ENCODE measurements at regions not wholly inside any gene's neighbourhood (a gene's known extent, or its start where the extent isn't known, plus 50 kb on each side); places are given as distances from the start of the nearest gene placed in this dataset.

DNA sequence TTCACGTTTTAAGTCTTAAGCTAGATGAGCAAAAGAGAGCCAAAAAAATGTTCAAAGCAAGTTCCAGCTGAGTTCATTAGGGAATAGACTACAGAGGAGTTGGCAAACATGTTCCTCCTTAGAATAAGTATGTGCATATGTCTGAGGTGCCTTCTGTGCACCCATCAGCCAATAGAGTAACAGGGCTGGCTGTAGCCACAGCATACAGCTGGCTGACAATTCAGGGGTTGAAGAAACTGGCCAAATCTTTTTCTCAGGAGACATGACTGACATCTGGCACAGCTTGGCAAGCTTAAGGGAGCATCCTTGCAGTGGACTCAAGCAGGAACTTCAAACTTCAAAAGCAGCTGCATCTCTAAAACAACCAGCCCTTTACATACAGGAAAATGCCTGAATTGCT, 414.8 kb upstream of the PCDH20 start:
- Histone ChIP-seq H3K79me2 (ENCODE audit: control insufficient read depth, low read length) (no peaks in the 10 kb centered on the region), H4K20me1 (ENCODE audit: control insufficient read depth, insufficient read depth, low read depth, low read length) (no peaks in the 10 kb centered on the region), H3K9me3 (ENCODE audit: control insufficient read depth, insufficient read depth, low read length) (no peaks in the 10 kb centered on the region), H3K4me3 (ENCODE audit: low read length) (no peak overlapping the region), H3K9me2 (replicated peaks; ENCODE audit: control insufficient read depth, low read length) (no peaks in the 10 kb centered on the region), H3K27me3 (ENCODE audit: control insufficient read depth, low read length) (no peaks in the 10 kb centered on the region), H3K4me2 (ENCODE audit: low read length) (no peak overlapping the region), H3K27ac (ENCODE audit: low read depth, low read length) (no peak overlapping the region), H3K36me3 (ENCODE audit: control insufficient read depth, low read length) (no peaks in the 10 kb centered on the region), H3F3A (ENCODE audit: control insufficient read depth, insufficient read depth) (no peaks in the 10 kb centered on the region), H3K4me1 (ENCODE audit: control insufficient read depth, low read length) (no peaks in the 10 kb centered on the region)
- TF ChIP-seq, protein P1, sequence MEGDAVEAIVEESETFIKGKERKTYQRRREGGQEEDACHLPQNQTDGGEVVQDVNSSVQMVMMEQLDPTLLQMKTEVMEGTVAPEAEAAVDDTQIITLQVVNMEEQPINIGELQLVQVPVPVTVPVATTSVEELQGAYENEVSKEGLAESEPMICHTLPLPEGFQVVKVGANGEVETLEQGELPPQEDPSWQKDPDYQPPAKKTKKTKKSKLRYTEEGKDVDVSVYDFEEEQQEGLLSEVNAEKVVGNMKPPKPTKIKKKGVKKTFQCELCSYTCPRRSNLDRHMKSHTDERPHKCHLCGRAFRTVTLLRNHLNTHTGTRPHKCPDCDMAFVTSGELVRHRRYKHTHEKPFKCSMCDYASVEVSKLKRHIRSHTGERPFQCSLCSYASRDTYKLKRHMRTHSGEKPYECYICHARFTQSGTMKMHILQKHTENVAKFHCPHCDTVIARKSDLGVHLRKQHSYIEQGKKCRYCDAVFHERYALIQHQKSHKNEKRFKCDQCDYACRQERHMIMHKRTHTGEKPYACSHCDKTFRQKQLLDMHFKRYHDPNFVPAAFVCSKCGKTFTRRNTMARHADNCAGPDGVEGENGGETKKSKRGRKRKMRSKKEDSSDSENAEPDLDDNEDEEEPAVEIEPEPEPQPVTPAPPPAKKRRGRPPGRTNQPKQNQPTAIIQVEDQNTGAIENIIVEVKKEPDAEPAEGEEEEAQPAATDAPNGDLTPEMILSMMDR (IDR thresholded peaks at IDR 0.05; ENCODE audit: low read depth, low read length, poor library complexity, severe bottlenecking): no peak

DNA sequence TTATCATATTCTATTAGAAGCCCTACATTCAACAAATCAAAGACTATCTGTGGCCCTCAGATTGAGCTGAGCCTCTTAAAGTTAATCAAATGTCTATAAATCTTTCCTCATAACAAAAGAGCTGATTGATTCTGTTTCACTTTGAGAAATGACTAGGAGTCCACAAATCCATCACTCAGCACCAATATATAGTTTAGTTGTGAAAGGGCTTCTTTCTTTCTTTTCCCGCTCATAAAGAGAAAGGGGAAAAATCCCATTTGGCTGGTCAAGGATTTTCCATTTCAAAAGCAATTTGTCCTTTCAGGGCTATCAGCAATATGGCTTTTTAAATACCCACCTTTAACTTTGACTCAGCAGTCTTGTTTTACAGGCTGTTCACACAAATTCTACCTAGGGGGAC, 408.5 kb upstream of the PCDH20 start:
- TF ChIP-seq, protein P1 (IDR thresholded peaks at IDR 0.05; ENCODE audit: low read depth, low read length, poor library complexity, severe bottlenecking): no peak
- no peak for TF ChIP-seq EZH2phosphoT487 (IDR thresholded peaks at IDR 0.05; ENCODE audit: borderline replicate concordance, low read length)
- H3K9me2 ChIP-seq (replicated peaks; ENCODE audit: control insufficient read depth, low read length): no peaks in the 10 kb centered on the region
- H4K20me1 ChIP-seq (ENCODE audit: control insufficient read depth, insufficient read depth, low read depth, low read length): no peaks in the 10 kb centered on the region
- no peaks in the 10 kb centered on the region for H3F3A ChIP-seq (ENCODE audit: control insufficient read depth, insufficient read depth)
- no peaks in the 10 kb centered on the region for H3K79me2 ChIP-seq (ENCODE audit: control insufficient read depth, low read length)
- H3K36me3 ChIP-seq (ENCODE audit: control insufficient read depth, low read length): no peaks in the 10 kb centered on the region
- H3K4me1 ChIP-seq (ENCODE audit: control insufficient read depth, low read length): no peaks in the 10 kb centered on the region
- H3K27ac ChIP-seq (ENCODE audit: low read depth, low read length): no peak overlapping the region
- no peaks in the 10 kb centered on the region for H3K9me3 ChIP-seq (ENCODE audit: control insufficient read depth, insufficient read depth, low read length)
- H3K4me3 ChIP-seq (ENCODE audit: low read length): no peak overlapping the region
- no peak overlapping the region for H3K4me2 ChIP-seq (ENCODE audit: low read length)
- no peaks in the 10 kb centered on the region for H3K27me3 ChIP-seq (ENCODE audit: control insufficient read depth, low read length)

DNA sequence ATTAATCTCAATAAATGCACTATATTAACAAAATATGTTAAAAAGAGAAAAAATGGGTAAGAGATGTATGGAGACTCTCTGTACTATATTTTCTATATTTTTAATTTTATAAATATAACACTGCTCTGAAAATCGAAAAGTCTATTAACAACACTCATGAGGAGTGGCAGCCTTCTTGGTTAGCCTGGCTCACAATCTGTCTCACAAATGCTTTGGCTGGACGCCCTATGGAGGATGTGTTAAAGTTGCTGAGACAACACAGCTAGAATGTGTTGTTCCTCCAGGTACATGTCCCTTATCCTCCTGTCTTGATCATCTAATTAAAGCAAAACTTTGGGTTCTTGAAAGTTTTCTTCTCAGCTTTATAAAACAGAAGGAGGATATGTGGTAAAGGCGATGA, 396.6 kb upstream of the PCDH20 start:
- Histone ChIP-seq H3K4me2 (ENCODE audit: low read length) (no peak overlapping the region), H3K27me3 (ENCODE audit: control insufficient read depth, low read length) (no peaks in the 10 kb centered on the region), H3K9me2 (replicated peaks; ENCODE audit: control insufficient read depth, low read length) (no peaks in the 10 kb centered on the region), H4K20me1 (ENCODE audit: control insufficient read depth, insufficient read depth, low read depth, low read length) (no peaks in the 10 kb centered on the region), H3K4me3 (ENCODE audit: low read length) (no peak overlapping the region), H3F3A (ENCODE audit: control insufficient read depth, insufficient read depth) (no peaks in the 10 kb centered on the region), H3K36me3 (ENCODE audit: control insufficient read depth, low read length) (no peaks in the 10 kb centered on the region), H3K79me2 (ENCODE audit: control insufficient read depth, low read length) (no peaks in the 10 kb centered on the region), H3K4me1 (ENCODE audit: control insufficient read depth, low read length) (no peaks in the 10 kb centered on the region), H3K27ac (ENCODE audit: low read depth, low read length) (no peak overlapping the region), H3K9me3 (ENCODE audit: control insufficient read depth, insufficient read depth, low read length) (no peaks in the 10 kb centered on the region)
- TF ChIP-seq EZH2phosphoT487 (IDR thresholded peaks at IDR 0.05; ENCODE audit: borderline replicate concordance, low read length): no peak
- TF ChIP-seq, protein P1 (IDR thresholded peaks at IDR 0.05; ENCODE audit: low read depth, low read length, poor library complexity, severe bottlenecking): no peak

DNA sequence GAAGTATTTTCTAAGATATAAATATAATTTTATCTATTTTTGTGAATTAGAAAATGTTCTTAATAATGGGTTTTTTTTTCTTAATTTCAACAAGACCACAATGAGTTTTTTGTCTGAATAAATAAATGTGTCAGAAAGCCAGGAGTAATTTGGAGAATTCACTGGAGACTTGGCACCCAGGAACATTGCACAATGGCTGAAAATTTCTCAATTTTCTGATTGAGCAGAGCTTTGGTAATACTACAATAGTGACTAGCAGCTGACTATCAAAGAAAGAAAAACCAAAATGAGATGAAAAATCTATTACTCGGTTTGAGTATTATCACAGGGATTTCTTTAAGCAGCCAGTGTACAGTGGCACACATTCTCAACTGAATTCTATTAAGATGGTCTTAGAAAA, 394.4 kb upstream of the PCDH20 start:
- H3K36me3 ChIP-seq (ENCODE audit: control insufficient read depth, low read length): no peaks in the 10 kb centered on the region
- no peaks in the 10 kb centered on the region for H3K79me2 ChIP-seq (ENCODE audit: control insufficient read depth, low read length)
- no peak overlapping the region for H3K4me2 ChIP-seq (ENCODE audit: low read length)
- no peaks in the 10 kb centered on the region for H3F3A ChIP-seq (ENCODE audit: control insufficient read depth, insufficient read depth)
- H3K4me1 ChIP-seq (ENCODE audit: control insufficient read depth, low read length): no peaks in the 10 kb centered on the region
- H3K4me3 ChIP-seq (ENCODE audit: low read length): no peak overlapping the region
- H3K27me3 ChIP-seq (ENCODE audit: control insufficient read depth, low read length): no peaks in the 10 kb centered on the region
- TF ChIP-seq EZH2phosphoT487 (IDR thresholded peaks at IDR 0.05; ENCODE audit: borderline replicate concordance, low read length): no peak
- H4K20me1 ChIP-seq (ENCODE audit: control insufficient read depth, insufficient read depth, low read depth, low read length): no peaks in the 10 kb centered on the region
- H3K27ac ChIP-seq (ENCODE audit: low read depth, low read length): no peak overlapping the region
- no peaks in the 10 kb centered on the region for H3K9me3 ChIP-seq (ENCODE audit: control insufficient read depth, insufficient read depth, low read length)
- H3K9me2 ChIP-seq (replicated peaks; ENCODE audit: control insufficient read depth, low read length): no peaks in the 10 kb centered on the region
